Panc1 (cell line): ENCODE measurements at regions not wholly inside any gene's neighbourhood (a gene's known extent, or its start where the extent isn't known, plus 50 kb on each side); places are given as distances from the start of the nearest gene placed in this dataset.

Experiments
- ATAC-seq: fragments of 200-7000 bp; cut with Tn5 transposase; 2 replicates; pipeline ENCODE4 v1.9.1; 2020; ENCODE audit warnings: mild to moderate bottlenecking, moderate library complexity
- BruUV-seq: library from RNA; stranded (reverse); fragments of 400-500 nt; replicated peaks from 2 replicates; lab custom pipeline; 2021; lab: Mats Ljungman, UMichigan
- CTCF ChIA-PET: fragments of 300-600 bp; sonication (Branson Sonifier 250); formaldehyde crosslinking; loops from one replicate; lab custom pipeline; 2022; ENCODE audit warnings: antibody characterized with exemption; lab: Charles Lee
- POLR2A ChIA-PET: fragments of 300-600 bp; sonication (Branson Sonifier 250); formaldehyde crosslinking; loops from one replicate; lab custom pipeline; 2022; ENCODE audit warnings: antibody characterized with exemption; lab: Charles Lee
- DNase-seq: peaks from one replicate; pipeline ENCODE4 v3.0.0-alpha.2; 2010; ENCODE audit warnings: low read depth, low spot score
- H3K27ac ChIP-seq: 2 replicates; pipeline ENCODE4 v1.5.1; 2011; ENCODE audit warnings: mild to moderate bottlenecking, low read length, inconsistent platforms
- H3K27me3 ChIP-seq: fragments of 200-500 bp; sonication (Bioruptor generic); 2 replicates; pipeline ENCODE4 v1.6.0; 2014; ENCODE audit warnings: low read length, inconsistent platforms; ENCODE audit not compliant: control insufficient read depth, insufficient read depth
- H3K36me3 ChIP-seq: fragments of 200-500 bp; sonication (Bioruptor generic); 2 replicates; pipeline ENCODE4 v1.5.1; 2014; ENCODE audit warnings: inconsistent platforms, mild to moderate bottlenecking, low read length, moderate library complexity; ENCODE audit not compliant: control insufficient read depth, insufficient read depth
- H3K4me1 ChIP-seq: 2 replicates; pipeline ENCODE4 v1.5.1; 2011; ENCODE audit warnings: inconsistent platforms, mild to moderate bottlenecking, low read length, moderate library complexity; ENCODE audit not compliant: control insufficient read depth, insufficient read depth
- H3K4me3 ChIP-seq, 2 experiments: 2 replicates each; pipeline ENCODE4 v1.5.1; 2011 to 2012; ENCODE audit warnings: low read depth in 2 of 2, low read length in 2 of 2, mild to moderate bottlenecking in 2 of 2, inconsistent platforms in 1 of 2, moderate library complexity in 1 of 2
- H3K9me3 ChIP-seq: fragments of 200-500 bp; sonication (Bioruptor generic); 2 replicates; pipeline ENCODE4 v1.5.1; 2014; ENCODE audit warnings: low read depth, mild to moderate bottlenecking, inconsistent platforms, low read length, moderate library complexity; ENCODE audit not compliant: control insufficient read depth, insufficient read depth
- CTCF ChIP-seq: fragments of 450-650 bp; IDR thresholded peaks from 2 replicates; pipeline ENCODE4 v1.5.1; 2017; ENCODE audit warnings: mild to moderate bottlenecking
- POLR2AphosphoS5 ChIP-seq: IDR thresholded peaks from 2 replicates; pipeline ENCODE4 v1.6.1; 2012; ENCODE audit warnings: mild to moderate bottlenecking, low read depth, low read length, moderate library complexity
- REST ChIP-seq, 2 experiments: IDR thresholded peaks; 2 replicates each; pipeline ENCODE4 v1.6.1; 2011 to 2012; ENCODE audit warnings: low read depth in 2 of 2, control low read depth in 1 of 2, low read length in 1 of 2, mild to moderate bottlenecking in 1 of 2, moderate library complexity in 1 of 2; ENCODE audit not compliant: insufficient read depth in 1 of 2
- SIN3A ChIP-seq: IDR thresholded peaks from 2 replicates; pipeline ENCODE4 v1.6.1; 2012; ENCODE audit warnings: low read depth, mild to moderate bottlenecking, low read length, moderate library complexity, borderline replicate concordance; ENCODE audit not compliant: insufficient read depth
- TCF7L2 ChIP-seq: IDR thresholded peaks from 2 replicates; pipeline ENCODE4 v1.6.1; 2011; ENCODE audit warnings: mild to moderate bottlenecking, low read depth, low read length, inconsistent platforms
- in situ Hi-C: cut with HindIII; loops from 2 replicates; pipeline ENCODE4 v1.10.0; 2016; ENCODE audit warnings: low sequenced_read_pairs, low pct_unique_long_range_greater_than_20kb
- intact Hi-C: fragments of 100-400 bp; cut with micrococcal nuclease; formaldehyde crosslinking; loops from one replicate; pipeline ENCODE4 v1.10.0; 2022; ENCODE audit not compliant: unreplicated experiment

GRCh38 chr16:65751622-65752521, 614.6 kb upstream of the CDH5 start:
- CTCF ChIA-PET, result no interaction called here
- no peaks in the 10 kb centered on the region for H3K27me3 ChIP-seq

GRCh38 chr16:65749506-65749905, 617.0 kb upstream of the CDH5 start:
- H3K27me3 ChIP-seq, result no peaks in the 10 kb centered on the region
- BruUV-seq, result no TSS peak
- H3K36me3 ChIP-seq, result no peaks in the 10 kb centered on the region
- H3K4me1 ChIP-seq, result no peaks in the 10 kb centered on the region
- no peak for ATAC-seq
- DNase-seq, result no peak
- in situ Hi-C loops (no loop called here), intact Hi-C loops (no loop called here)
- POLR2A ChIA-PET, result no interaction called here
- no peaks in the 10 kb centered on the region for H3K9me3 ChIP-seq
- H3K27ac ChIP-seq, result no peak overlapping the region
- H3K4me3 ChIP-seq, result no peak overlapping the region
- TF ChIP-seq POLR2AphosphoS5 (no peak), SIN3A (no peak), CTCF (no peak), REST (IDR thresholded peaks at IDR 0.05; ENCODE audit: insufficient read depth in 1 of 2, low read depth in 2 of 2, low read length in 1 of 2) (no peak), TCF7L2 (no peak)
- CTCF ChIA-PET, result no interaction called here

More at GRCh38 chr16:65751622-65752521, 614.6 kb upstream of the CDH5 start:
- intact Hi-C loops, result no loop called here
- POLR2A ChIA-PET, result no interaction called here
- H3K4me3 ChIP-seq, result no peak overlapping the region
- no peaks in the 10 kb centered on the region for H3K4me1 ChIP-seq
- no peaks in the 10 kb centered on the region for H3K9me3 ChIP-seq
- ATAC-seq (no peak), DNase-seq (no peak)
- in situ Hi-C loops, result no loop called here
- H3K36me3 ChIP-seq, result no peaks in the 10 kb centered on the region
- BruUV-seq, result no TSS peak
- TF ChIP-seq REST (IDR thresholded peaks at IDR 0.05; ENCODE audit: insufficient read depth in 1 of 2, low read depth in 2 of 2, low read length in 1 of 2), result no peak
- no peak for TF ChIP-seq CTCF
- no peak for TF ChIP-seq TCF7L2
- no peak for TF ChIP-seq POLR2AphosphoS5
- TF ChIP-seq SIN3A, result no peak
- H3K27ac ChIP-seq, result no peak overlapping the region
